ENCODE measurements at regions not wholly inside any gene's neighbourhood (a gene's known extent, or its start where the extent isn't known, plus 50 kb on each side); places are given as distances from the start of the nearest gene placed in this dataset.

DNA sequence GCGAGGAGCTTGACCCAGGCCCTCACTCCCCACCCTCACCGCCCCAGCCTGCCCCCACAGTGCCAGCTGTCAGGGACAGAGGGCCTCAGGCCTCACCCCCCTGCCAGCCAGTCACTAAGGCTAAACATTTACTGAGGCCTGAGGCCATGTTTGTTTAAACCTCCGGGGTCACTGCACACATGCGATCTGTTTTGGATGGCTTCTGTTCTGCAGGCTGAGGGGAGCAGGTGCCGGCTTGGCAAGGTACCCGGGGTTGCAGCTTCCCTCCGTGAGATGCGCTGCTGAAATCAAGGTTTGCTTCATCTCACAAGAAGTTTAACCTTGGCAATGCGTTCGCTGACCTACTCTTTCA, 103.3 kb upstream of the BOD1 start:
- no peak for DNase-seq (ENCODE audit: low read depth)

DNA sequence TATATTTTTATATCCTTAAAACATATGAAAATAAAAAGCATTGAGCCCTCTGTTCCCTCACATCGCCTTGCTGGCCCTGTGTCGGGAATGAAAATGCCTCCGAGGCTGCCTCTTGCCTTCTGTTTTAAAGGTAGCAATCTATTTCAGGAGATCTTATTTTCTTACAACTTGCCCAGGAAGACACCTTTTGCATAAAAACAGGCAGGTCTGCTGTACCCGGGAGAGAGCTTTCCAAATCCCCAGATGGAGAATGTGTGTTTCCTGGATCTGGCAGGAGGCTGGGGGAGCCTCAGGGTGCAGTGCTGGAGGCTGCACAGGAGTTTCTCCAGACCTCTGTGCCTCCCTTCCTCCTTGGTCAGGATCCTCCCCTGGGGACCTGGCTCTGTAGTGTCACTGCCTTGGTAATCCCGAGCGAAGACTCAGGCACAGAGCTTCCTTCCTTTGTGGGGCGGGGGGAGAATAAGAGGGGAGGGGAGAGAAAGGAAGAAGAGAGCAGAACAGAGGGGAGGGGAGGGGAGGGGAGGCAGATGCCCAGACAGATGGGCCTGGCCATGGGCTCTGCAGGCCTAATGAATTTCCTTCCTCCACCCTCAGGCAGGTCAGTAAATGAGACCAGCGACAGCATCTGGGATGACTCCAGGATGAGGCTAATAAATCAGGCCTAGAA, 104.0 kb upstream of the BOD1 start:
- DNase-seq (ENCODE audit: low read depth) = no peak

DNA sequence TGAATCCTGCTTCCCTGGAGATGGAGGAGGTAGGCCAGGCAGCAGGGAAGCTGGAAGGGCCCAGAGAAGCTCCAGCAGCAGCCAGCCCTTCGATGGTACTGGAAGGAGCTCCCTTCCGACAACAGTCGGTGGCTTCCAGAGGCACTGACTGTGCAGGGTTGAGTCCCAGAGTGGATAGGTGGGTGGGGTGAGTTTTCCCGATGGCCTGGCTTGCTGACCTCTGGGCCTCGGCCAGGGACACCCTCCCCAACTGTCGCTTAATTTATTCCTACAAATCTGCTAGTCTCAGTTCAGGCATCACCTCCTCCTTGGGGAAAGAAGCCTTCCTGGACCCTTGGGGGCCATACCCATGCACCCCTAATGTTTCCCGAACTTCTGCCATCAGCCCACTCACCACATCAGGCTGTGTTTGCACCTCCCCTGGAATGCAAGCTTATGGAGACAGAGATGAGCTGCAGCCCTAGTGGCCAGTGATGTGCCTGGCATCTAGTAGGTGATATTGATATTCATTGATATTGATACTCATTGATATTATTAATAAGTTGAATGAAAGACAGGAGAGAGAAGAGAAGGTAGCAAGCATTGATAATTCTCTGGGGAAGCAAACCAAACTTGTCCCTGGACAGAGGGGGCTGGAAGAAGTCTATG, 104.6 kb upstream of the BOD1 start:
- DNase-seq (ENCODE audit: low read depth) = no peak

DNA sequence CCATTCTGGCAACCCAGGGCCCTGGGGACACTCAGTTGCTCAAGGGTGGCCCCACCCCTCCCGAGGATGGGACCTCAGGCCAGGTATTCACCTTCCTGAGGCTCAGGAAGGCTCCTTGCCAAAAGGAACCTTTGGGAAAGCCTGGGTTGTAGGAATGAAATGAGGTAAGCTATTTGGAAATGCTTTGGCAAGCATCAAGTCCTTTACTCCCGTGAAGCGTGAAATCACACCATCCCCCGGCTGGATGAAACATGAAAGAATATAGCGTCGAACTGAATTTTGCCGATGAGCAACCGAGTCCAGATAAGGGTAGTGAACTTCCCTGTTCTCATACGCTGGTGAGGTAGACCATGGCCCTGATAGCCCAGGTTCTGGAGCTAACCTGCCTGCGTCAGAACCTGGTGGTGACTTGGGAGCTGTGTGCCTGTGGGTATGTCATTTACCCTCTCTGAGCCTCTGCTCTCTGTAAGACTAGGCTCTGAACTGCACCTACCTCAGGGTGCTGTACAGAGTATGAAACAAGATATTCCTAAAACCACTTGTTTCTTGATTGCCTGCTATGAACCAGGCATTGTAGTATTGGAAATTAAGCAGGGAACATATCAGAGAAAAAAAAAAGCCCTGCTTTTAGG, 105.3 kb upstream of the BOD1 start:
- DNase-seq (ENCODE audit: low read depth) = no peak

DNA sequence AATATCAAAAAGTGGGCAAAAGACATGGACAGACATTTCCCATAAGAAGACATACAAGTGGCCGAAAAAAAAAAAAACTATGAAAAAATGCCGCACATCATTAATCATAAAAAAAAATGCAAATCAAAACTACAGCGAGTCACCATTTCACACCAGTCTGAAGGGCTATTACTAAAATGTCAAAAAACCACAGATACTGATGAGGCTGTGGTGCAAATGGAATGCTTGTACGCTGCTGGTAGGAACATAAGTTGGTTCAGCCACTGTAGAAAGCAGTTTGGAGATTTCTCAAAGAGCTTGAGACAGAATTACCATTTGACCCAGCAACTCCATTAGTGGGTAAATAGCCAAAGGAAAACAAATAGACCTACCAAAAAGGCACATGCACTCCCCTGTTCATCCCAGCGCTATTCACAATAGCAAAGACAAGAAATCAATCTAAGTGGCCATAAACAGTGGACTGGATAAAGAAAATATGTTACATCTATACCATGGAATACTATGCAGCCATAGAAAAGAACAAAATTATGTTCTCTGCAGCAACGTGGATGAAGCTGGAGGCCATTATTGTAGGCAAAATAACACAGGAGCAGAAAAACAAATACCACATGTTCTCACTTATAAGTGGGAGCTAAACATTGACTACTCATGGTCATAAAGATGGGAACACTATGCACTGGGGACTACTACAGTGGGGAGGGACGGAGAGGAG, 110.6 kb upstream of the BOD1 start:
- DNase-seq (ENCODE audit: low read depth) = no peak

DNA sequence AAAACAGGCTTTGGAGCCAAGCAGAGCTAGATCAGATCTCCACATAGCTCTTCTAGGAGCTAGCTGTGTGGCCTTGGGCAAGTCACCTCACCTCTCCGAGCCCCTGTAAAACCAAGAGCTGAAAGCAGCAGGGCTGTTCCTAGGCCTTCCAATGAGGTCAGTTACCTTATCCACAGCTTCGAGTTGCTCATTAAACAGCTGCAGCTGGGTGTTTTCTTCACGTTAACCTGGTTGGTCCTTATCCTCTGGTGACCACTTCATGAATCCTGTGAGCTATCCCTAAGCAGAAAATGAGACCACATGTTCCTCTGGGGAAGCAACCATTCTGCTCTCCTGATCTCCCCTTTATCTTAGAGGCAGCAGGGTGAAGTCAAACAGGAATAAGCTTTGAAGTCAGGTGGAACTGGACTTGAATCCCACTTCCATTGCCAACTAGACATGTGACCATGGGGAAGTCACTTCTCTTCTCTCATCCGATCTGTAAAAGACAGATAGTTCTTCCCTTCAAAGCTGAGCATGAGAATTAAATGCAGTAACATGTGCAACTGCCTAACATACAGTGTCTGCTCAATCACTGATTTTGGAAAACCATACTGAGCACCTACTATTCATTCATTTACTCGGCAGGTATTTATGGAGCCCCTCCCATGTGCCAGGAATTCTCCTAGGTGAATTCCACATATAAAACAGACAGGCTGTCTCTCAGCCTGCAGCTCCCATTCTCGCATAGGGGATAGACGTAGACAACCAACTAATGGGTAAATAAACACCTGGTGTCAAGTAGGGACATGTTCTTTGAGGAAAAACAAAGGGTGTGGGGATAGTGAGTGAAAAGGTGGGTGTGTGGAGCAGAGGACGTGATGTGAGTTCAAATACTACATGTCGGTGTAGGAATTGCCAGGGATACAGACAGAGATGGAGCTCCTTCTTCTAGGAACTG, 111.7 kb upstream of the BOD1 start:
- DNase-seq (ENCODE audit: low read depth) = no peak

DNA sequence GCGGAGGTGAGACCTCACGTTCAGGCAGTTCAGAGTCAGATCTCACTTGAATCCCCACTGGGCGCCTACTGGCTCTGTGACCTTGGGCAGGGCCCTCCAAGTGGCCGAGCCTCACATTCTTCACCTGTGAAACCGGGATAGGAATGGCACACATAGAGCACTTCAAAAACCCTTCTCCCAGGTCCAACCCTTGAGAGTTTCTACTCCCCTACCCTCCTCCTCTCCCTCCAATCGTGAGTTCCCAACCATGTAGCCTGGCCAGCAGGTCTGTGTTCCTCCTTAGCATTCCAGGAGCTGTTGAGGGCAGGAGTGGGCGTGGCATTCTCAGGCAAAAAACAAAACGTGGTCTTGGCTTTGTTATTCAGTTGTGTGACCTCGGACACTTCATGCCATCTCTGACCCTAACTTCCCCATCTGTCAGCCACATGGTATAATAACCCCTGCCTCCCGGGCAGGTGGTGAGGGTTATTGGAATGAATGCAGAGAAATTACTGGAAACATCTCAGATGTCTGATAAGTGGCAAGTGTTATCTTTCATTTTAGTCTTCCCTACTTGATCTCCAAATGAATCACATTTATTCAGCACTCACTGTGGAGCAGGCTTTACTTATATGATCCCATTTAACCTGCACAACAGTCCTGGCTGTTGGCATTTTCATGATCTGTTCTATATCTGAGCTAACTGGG, 112.8 kb upstream of the BOD1 start:
- DNase-seq (ENCODE audit: low read depth) = no peak

DNA sequence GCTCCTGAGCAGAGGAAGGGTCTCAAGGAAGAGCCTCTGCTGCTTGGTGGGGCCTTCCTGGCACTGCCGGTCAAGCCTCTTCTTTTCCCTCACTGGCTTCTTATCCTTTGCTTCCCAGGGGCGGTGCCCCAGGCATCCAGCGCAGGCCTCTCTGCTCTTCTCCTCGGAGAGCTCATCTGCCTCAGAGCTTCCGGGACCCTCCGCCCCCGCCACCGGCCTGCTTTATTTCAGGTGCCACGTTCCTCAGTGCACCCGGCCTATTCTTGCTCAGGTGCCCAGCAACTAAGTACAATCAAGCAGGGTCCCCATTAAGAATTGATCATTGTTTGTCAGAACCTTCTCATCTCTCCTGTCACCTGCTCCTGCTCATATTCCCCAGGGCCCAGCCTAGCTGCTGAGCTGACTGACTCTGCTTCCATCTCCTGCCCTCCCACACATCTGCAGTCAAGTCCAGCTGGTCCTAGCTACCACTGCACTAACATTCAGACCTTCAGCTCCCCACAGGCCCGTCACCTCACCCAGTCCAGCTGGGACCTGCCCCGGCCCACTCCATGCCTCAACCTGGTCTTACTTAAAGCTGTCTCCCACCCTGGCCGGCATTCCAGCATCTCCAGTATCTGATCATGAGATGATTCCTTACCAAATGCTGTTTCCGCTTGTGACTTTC, 114.3 kb upstream of the BOD1 start:
- no peak for DNase-seq (ENCODE audit: low read depth)

DNA sequence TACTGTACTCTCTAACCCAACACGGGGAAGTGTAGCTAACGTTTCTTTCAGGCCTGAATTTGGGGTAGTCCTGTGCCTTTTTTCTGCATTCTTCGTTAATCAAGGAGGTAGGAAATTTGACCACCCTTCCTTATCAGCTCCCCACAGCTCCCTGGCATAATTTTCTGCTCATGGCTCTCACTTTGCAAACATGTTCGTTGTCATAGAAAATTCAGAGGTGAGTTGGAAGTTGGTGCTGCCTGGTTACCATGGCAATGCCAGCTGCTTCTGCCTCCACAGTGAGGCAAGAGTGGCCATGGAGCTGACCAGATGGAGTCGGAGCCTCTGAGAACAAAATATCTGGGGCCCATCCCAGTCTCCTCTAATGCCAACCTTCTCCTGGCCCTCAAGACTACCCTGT, 116.6 kb upstream of the BOD1 start:
- no peak for DNase-seq (ENCODE audit: low read depth)

DNA sequence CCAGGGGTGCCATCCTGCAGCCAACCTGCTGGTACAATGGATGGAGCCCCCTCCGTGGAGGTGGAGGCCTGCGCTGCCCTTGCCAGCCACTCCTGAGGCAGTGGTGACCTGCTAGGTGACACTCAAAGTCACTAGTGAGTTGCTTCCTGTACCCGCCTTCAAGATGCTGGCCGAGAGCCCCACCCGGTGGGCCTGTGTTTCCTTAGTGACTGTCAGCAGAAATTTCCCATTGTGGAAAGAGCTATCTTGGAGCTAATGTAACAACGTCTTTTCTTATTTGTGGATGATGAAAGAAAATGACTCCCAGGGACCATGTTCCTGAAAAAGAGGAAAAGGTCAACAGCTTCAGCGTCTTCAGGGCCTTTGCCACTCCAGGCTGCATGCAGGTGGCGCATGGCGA, 117.0 kb upstream of the BOD1 start:
- DNase-seq (ENCODE audit: low read depth) = no peak

DNA sequence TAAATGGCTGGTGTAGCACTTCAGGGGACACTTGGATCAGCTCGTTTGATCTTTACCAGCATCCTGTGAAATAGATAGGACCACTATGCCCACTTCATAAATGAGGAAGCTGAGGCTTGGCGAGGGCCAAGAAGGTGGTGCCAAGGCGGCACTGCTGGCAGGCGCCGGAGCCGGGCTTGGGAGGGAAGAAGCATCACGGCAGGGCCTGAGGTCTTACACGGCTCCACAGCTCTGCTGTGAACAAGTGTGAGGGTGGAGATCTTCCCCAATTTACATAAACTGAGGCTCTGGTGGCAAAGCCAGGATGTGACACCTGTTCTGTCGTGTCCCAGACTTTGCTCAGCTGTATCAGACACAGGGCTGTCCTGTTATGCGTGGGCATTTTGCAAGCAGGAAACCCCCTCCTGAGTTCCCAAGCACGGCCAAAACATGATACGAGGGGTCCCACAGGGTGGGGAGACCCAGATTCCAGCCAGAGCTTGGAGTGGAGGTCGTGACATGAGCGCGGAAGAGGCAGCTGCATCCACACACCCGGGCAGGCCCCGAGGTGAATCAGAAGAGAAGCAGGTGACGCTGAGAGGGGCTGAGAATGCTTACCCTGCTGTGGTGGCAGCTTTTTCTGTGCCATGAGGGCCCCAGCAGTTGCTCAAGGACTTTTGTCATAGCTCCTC, 117.5 kb upstream of the BOD1 start:
- no peak for DNase-seq (ENCODE audit: low read depth)

DNA sequence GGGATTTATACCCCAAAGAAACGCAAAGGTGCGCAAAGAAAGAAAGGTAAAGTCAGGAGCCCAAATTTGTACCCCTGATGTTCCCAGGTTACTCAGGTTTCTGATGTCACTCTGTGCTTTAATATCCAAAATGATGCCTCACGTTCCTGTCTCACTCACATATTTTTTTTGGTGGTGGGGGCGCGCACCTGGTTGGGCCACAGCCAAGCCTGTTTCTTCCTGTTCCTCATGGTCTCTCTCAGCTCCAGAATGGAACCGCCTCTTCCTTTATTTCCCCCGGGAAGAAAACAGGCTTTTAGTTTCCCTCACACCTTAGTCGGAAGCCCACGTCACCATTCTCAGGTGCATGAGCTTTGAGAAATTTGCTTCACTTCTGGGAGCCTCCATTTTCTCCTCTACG, 118.3 kb upstream of the BOD1 start:
- no peak for DNase-seq (ENCODE audit: low read depth)

DNA sequence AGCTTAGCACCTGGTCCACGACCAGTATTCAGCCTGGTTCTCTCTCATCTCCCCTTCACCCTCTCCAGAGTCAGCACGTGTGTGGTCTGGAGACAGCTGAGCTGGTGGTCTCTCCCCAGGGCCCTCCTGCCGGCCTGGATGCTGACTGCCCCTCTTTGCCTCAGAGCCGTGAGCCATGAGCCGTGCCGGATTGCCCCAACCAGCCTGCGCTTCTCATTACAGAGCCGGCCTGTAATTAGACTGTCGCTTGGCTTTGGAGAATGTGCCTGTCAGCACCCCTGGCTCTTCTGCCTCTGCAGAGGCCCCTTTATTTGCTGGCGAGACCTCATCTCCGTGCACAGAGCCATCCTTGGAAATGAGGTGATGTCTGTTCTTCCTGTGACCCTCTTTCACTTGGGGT, 118.7 kb upstream of the BOD1 start:
- DNase-seq (ENCODE audit: low read depth) = no peak

DNA sequence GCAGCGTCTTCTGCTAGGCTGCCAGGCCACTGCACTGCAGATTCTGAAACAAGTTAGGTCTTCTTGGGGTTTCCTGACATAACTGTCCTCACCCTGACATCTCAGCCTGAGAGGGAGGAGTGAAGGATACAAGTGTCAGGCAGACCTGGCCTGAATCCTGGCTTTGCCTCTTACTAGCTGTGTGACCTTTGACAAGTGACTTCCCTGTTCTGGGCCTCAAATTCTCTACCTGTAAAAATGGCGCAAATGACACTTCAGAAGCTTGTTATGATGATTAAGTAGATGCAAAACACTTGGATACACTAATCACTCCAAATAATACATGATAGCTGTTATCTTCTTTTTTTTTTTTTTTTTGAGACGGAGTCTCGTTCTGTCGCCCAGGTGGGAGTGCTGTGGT, 119.2 kb upstream of the BOD1 start:
- no peak for DNase-seq (ENCODE audit: low read depth)

DNA sequence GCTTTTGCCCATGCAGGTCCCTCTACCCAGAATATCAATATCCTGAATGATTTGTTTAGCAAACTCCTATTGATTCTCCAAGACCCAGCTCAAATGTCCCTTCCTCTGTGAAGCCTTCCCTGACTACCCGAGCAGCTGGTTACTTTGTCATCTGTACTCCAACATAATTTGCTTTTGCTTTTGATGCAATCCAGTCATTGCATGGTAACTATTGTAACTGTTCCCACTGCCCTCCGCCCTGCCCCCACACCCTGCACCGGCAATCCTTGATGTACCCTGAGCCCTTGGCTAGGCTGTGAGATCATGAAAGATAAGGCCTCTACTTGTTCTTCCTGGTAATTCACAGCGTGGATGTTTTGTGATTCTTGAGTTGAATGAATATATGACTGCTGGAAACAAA, 119.9 kb upstream of the BOD1 start:
- DNase-seq (ENCODE audit: low read depth) = no peak

DNA sequence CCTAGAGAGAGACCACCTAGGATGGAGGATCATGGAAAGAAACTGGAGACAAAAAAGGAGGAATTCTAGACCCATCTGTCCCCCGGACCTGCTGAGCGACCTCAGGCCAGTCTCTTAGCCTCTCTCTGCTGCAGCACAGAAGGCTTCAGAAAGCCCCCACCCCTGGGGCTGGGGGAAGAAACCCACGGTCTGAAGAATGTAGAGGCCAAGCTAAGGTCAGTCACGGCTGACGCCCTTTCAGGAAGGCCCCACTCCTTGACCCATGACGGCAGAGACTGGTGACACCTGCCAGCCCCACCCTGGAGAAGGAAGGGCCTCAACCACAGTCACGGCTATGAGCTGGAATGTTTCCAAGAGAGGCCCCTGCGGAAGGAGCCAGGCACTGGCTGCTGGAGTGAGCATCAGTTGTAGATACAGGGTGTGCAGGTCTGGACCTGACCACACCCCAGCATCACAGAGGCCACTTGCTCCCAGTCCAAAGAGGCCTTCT, 120.5 kb upstream of the BOD1 start:
- DNase-seq (ENCODE audit: low read depth) = no peak

DNA sequence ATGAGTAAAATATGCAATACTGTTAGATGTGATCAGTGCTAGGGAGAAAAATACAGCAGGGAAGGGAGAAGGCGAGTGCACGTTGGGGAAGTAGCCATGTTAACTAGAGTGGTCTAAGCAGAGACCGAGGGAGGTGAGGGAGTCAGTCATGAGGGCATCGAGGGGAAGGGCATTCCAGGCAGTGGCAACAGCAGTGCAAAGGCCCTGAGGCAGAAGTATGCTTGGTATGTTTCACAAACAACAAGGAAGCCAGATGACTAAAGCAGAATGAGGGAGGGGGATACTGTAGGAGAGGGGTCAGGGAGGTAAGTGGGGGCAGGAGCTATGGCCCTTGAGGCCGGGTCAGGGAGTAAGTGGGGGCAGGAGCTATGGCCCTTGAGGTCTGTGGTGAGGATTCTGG, 123.3 kb upstream of the BOD1 start:
- DNase-seq (ENCODE audit: low read depth) = no peak

DNA sequence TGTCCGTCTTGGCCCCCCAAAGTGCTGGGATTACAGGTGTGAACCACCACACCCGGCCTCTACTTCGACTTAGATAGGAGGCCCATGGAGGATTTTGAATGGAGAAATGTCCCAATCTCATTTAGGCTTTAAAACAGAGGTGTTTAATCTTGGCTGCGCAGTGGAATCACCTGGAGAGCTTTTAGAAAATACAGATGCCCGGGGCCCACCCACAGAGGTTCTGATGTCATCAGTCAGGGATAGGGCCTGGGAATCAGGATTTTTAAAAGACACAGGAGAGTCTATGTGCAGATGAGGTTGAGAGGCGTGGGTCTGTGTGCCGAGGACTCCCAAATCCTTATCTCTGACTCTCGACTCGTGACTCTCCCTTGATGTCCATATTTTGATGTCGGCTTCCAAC, 124.0 kb upstream of the BOD1 start:
- DNase-seq (ENCODE audit: low read depth) = no peak

DNA sequence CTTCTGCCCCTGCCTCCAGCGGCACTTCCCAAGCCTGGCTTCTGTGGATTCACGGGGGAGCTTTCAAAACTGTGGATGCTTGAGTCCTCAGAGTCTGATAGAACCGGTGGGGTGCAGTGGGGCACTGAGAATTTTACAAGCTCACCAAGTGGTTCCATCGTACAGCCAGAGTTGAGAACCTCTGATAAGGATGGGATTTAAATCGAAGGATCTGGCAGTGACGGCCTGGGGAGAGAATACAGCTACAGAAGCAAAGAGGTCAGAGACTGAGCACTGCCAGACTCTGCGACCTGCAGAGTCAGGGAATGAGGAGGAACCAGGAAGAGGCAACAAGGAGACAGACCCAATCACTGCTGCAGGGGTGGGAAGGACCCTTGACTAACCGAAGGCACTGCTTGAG, 124.6 kb upstream of the BOD1 start:
- DNase-seq (ENCODE audit: low read depth) = no peak
